AG20443 (cell line): ENCODE measurements at regions not wholly inside any gene's neighbourhood (a gene's known extent, or its start where the extent isn't known, plus 50 kb on each side); places are given as distances from the start of the nearest gene placed in this dataset.
A peak's percentile ranks its signal among the peaks of the same experiment; 100 is the strongest.

ENCODE experiments used
- DNase-seq: peaks from one replicate; pipeline ENCODE4 v3.0.0; 2012; ENCODE audit warnings: low spot score, mixed read lengths

DNA sequence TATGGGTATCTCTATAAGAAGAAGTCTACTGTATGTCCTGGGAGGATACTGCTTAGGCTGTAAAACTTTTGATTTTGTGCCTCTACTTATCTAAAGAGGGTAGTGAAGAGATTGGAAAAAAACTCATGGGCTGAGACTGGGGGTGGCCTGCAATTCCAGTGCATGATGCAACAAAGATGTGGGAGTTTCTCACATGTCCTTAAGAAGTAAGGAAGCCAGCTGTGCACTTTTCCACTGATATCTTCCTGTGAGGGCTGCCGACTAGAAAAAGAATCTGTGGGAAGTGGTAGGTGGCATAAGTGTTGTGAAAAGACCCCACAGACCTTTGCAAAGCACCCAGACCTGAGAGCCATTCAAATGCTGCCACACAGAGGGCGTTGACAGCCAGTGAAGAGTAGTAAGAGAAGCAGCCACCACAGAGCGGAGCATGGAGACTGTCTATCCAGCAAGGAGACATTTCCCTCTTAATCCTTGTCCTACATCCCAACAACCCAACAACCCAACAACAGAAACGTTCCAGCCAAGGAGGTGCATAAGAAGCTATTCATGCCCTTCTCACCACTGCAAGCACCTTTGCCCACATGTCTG is 65.1 kb downstream of the PFDN4 start:
- DNase-seq = no peak

DNA sequence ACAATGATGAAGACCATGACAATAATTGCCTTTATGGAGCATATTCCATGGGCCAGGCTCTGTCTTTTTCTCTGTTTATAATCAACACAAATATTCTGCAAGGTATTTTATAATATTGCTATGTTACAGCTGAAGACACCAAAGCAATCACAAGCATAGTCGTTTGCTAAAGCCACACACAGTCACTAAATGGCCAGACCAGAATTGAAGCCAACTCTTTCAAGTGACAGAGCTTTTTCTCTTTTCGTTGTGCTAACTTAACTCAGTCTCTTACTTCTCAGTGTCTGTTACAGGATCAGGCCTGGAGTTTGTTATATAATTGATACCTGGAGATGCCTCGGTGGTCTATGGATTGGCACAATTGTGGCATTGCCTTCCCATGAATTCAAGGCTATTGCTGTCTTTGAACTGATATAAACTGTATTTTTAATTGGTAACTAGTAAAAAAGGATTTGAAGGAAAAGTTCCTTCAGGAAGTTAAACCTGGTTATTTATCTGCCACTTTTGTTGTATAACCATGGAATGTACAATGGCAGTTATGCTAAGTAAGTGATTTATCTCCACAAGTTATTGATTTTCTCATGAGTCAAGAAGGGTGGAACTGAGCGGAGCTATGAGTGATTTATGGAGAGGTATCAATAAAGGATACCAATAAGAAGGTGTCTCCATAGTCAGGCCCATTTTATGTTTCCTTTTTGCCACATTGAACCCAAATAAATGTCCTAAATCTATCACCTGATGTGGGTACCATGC is 67.6 kb downstream of the PFDN4 start:
- DNase-seq = no peak

DNA sequence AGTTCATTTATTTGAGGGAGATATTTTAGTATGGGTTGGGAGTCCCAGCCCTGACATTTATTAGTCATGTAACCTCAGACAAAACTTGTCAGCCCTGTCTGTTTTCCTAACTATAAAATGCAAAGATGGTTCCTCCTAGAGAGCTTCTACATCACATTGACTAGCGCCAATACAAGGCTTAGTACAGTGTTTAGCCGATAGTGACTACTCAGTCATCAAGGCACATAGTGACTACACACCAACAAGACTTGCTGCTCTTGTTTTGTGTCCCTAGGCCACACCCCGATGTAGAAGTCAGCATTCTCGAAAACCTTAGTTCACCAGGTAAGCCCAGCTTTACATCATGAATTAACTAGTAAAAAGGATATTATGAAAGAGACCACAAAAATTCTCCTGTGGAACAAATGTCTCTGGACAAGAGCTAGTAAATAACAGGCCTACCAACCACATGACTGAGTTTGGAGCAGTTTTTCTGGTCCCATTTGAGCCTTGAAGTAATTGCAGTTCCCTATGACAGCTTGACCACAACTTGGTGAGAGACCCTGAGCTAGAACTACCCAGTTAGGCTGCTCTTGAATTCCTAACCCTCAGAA is 68.8 kb downstream of the PFDN4 start:
- DNase-seq = no peak

DNA sequence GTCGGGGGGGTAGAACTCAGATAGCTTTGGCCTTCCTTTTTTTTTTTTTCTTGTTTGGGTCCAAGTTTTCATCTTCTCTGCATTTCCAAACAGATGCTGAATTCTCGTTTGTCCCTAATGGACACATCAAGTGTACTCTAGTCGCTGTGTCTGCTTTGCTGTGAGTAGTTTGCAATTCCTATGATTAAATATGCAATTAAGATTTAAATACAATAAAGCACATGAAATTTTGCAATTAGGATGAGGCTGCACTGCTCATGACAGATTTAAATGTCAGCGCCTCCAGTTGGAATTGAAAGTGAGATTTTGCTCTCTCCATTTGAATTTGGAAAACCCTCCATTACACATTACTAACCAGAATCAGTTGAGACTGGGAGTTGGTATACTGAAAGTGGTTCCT is 70.4 kb downstream of the PFDN4 start:
- DNase-seq = no peak

DNA sequence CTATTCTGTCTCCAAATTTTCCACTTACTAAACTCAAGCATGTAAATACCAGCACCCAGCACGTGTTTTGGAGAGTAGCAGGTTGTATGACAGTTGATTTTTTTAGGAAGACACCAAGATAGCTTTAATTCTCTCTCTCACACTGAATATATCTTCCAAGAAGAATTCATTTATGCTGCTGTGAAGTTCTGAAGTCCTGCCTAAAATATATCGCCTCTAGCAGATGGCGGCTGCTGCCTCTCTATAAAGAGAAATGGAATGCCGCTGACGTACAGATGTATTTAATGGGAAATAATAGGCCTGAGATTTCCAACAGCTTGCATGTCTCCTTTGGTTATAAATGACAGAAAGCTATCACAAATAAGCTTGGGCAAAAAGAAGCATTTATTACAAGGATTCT is 74.7 kb downstream of the PFDN4 start:
- DNase-seq = no peak

DNA sequence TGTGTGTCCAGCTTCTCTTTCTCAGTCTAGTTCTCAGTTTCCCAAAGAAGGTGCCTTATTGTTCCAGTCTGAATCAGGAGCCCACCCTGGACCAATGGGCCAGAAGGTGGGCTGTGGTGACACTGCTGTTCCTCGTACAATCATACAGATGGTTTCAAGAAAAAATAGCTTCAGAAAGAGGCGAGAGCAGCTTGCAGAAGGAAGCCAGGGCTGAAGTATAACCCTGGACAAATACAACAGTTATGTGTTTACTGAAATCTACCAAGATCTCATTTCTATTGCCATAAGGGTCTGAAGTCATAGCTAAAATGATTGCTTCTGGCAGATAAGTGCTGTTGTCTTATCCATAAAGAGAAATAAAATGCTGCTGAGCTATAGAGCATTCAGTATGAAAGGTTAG is 75.4 kb downstream of the PFDN4 start:
- DNase-seq = no peak

DNA sequence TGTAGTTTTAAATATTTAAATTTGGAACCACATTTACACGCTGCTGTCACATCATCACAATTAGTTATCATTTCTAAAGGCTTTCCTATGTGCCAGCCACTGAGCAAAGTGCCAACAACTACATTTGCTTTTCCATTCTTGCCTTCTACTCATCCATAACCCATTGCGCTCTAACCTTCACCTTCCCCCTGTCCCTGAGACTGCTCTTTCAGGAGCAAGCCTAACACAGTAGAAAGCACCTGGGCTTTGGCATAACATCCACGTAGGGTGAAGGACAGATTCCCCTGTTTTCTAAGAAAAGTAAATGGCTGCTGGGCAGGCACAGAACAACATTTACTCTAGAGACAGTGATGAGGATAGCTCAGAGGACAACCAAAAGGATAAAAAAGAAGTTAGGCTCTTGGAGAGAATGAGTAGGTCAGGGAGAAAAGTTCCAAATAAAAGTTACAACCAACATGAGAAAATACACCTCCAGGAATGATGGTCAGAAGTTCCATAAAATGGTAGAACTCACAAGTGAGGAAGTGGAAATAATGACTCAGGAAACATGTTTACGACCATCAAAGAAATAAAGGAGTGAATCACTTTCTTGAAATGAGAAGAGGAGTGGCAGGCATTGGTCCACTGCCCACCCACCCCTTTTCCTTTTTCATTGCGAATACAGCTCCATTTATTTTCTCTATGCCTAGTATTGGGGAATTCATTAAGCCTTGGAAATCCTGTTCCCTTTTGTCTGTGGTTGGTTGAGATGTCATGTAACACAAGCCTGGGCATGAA is 77.2 kb downstream of the PFDN4 start:
- no peak for DNase-seq

DNA sequence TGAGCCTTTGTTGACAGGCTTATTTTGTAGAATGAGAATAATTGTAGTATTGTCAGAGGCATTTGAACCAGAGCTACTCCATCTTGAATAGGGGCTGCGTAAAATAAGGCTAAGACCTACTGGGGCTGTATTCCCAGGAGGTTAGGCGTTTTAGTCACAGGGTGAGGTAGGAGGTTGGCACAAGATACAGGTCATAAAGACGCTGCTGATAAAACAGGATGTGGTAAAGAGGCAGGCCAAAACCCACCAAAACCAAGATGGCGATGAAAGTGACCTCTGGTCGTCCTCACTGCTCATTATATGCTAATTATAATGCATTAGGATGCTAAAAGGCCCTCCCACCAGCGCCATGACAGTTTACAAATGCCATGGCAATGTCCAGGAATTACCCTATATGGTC is 82.7 kb downstream of the PFDN4 start:
- DNase-seq = no peak

DNA sequence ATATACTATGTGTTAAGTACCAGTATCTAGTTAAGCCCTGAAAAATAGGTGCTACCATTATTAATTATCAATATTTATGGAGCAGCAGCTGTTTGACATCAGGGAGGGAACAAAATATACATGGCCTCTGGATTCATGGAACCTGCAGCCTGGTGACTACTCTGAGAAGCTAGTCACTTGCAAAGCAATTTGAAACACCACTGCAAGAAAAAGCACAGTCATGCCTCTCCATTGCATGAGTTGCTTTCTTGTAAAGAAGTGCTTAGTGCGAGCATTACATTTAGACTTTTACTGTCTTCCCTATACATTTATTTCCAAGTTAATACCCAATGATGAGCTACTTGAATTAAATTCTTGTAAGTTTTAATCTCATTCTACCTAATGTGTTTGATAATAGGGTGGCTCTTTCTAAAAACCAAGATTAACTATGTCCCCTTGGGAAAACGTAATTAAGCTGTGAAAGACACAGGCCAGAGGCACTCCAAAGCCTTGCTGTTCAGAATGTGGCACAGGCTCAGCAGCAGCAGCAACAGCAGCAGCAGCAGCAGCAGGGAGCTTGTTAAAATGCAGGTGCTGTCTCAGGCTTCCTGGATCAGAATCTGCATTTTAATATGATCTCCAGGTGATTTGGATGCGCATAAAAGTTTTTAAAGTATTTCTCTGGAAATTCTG is 83.6 kb downstream of the PFDN4 start:
- no peak for DNase-seq

DNA sequence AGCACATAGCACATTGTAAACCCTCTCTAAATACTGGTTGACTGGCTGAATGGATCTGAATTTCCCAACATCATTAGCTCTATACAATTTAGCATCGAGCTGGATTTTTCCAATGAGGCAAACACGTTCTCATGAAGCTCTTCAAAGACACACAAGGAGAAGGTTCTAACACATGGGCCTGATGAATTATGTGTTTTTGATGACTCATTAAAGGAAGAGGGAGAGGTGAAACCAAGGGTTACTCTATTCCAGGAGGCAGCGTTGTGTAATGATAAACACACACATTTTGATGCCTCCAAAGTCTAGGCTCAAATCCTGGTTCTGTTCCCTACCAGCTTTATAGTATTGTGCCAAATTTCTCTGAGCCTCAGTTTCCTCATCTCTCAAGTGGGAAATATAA is 84.3 kb downstream of the PFDN4 start:
- no peak for DNase-seq

DNA sequence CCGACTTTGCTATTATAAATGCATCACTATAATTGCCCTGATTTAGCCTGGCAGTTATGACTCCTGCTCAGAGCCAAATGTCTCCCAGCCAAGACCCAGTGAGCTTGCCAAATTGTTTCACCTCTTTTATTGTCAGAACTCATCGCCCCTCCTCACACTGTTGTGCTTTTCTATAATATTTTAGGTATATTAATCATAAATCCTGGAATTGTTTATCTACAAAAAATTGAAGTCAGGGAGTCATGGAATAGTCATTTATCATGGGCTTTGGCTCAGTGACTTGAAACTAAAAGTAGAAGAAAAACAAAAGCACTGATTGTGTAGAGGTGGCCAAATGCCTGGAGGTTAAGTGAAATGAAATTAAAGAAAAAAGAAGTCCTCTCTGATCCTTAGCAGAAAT is 85.6 kb downstream of the PFDN4 start:
- no peak for DNase-seq

DNA sequence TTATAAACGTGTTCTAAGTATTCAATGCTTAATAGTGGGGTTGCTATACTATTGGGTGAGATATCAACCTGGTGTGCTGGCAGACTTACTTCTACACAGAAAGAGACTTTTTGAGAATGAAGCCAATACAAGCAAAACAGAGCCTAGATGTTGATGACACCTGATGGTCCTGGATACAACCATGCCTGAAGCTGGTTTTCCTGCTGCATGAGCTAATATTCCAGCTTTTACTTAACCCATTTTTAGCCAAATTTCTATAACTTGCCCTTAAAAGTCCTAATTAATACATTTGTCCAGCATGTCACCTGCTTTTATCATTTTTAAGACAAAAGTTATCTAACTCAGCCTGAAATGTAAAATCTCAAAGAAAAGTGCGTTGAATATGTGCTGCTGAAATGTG is 86.2 kb downstream of the PFDN4 start:
- no peak for DNase-seq

DNA sequence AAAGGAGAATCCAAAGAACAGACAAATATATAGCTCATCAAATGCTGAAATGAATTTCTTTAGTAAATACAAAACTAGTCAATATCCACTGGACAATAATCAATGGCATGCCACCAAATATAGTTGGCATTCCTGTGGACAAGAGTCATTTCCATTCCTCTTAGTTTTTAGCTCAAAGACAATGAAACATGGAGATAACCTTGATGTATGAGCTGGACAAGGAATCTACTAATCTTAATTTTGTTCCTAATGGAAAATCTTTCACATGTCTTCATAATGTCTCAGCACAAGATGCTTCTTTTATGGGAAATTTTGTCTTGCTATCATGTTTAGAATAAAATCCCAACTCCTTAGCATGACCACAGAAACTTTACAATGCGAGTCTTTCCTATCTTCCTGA is 87.8 kb downstream of the PFDN4 start:
- no peak for DNase-seq

DNA sequence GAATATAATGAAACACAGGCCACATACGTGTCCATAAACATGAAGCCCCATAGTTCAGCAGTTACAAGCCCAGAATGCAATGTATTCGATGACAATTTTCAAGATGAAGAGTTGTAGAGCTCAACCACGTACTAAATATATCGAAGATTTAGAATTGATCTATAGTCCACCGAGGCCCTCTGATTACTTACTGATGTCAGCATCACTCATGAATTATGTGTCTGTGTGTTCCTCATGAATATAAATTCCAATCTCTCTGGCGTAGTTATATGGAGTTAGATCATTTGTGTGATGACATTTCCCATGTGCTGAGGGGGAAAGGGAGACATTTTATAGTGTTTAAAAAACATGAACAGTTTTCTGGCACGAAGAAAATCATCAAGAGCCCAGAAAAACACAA is 97.5 kb downstream of the PFDN4 start:
- no peak for DNase-seq

DNA sequence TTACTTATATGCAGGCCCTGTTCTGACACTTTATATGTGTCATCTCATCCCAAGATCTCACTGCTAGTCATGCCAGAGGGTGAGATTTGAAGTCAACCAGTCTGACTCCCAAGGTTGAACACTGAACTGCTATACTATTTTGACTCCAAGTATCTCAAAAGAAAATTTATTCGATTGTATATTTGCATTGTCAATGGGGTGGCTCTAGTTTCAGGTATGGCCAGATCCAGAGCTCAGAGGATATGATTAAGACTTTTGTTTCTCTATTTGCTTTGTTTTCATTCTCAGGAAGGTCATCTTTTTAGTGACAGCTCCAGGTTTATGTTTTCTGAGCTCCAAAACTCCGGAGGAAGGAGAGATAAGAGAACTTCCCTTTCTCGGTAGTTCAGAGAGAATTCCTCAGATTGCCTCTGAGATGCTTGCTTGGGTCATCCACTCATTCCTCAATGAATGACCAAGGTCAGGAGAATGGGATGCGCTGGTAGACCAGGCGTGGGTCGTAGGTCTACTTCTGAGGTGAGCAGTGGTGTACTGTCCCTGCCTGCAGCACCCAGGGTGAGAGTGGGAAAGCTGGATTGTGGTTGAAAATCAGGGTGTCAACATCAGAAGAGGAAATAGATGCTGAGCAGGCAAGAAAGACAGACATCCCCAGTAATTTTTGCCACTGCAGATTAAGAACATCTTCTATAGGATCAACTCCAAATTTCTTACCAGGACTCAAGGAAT is 99.3 kb downstream of the PFDN4 start:
- DNase-seq = no peak

DNA sequence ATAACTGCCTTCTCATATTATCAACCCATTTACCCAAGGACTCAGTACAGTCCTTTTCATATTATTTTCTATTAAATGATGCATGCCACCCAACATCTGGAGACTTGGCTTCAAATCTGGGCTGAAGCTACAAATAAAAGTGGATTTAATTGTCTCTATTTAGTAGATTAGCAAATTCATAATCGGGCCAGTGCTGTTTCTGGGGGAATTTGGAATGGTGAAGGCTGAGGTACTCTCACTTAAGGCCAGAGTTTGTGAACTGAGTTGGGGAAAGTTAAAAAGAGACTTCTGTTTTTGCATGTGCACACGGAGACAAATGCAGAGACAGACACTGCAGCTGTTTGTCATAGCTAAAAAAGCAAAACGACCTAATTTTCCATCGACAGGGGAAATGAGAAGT is 100.9 kb downstream of the PFDN4 start:
- DNase-seq = no peak

DNA sequence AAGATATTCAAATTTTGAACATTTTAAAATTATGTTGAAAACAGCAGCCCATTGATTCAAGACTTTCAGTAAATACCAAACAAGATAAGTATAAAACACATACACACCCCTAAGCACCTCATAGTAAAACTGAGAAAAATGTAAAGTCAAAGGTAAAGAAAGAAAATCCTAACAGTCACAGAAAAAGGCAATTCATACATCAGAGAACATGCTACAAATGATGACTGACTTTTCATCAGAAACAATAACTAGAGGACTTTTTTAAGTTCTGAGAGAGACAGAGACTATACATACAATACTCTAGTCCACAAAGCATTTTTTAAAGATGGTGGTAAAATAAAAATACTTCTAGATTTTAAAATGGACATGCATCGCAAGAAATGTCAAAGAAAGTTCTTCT is 111.0 kb downstream of the PFDN4 start:
- no peak for DNase-seq

DNA sequence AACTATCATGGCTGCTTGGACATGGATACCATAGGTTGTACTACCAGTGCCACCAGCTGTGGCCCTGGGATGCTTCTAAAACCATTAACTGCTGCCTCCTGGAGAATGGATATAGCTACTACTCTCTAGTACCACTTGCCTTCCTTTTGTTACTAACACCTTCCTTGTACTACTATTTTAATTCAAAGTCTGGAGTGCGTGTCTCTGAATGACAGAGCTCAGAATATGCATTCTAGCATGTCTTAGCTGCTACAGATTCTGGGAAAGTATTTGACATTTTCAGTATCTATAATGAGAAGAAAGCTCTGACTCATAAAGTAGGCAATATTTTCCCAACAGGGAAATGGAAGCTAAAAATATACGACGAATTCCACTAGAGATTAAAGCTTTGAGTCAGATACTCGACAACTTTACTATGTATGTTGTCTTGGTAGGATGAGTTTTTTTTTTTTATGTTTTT is 112.3 kb downstream of the PFDN4 start:
- no peak for DNase-seq

DNA sequence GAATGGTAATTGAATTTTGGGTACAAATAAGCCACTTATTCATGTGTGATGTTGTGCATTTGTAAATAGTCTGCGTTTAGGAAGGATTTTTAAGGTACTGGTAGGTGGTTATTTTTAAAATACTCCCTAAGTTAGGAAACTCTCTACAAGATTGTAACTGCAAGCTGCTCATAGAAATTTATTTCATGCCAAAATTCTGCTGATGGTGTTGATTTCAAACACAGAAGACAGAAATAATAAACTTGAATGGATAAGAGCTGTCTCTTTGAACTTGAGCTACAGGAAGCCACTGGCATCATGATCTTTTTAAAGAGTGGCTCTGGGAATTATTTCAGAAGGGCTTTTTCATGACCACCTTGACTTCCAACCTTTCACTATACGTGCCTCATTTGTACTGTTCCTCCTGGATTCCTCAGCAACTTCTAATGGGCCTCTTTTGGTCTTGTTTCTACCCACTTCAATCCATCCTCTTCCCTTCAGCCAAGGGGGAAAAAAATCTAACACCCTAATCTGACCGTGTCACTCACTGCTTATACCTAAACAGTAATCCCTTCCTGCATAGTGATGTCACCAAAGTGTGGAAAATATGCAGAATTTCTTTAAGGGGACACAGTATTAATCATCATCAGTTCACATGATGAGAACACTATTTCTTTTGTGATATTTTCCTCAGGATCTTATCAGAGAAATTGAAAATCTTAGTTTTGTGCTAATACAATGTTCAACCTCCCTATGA is 113.6 kb downstream of the PFDN4 start:
- DNase-seq = no peak

DNA sequence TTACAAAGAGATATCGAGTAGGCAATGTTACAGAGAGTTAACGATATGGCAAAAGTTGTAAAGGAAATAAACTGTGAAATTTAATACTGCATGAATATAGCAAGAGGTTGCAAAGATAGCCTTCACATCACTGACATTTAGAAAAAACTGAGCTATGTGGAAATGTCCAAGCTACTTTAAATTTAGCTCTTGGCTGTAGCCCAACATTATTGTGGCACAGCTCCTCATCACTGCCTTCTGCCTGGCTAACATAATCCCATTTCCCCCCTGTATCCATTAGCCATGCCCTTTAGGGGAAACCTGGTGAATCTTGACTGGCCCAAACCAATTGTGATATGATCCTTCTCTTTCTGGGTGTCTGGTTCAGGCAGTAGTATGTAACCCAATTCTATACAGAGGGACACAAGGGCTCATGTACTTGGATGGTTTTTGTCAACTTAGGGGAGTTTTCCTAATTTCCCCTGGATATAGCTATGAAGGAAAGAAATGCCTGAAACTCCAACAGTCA is 115.4 kb downstream of the PFDN4 start:
- DNase-seq = peak; percentile 18

DNA sequence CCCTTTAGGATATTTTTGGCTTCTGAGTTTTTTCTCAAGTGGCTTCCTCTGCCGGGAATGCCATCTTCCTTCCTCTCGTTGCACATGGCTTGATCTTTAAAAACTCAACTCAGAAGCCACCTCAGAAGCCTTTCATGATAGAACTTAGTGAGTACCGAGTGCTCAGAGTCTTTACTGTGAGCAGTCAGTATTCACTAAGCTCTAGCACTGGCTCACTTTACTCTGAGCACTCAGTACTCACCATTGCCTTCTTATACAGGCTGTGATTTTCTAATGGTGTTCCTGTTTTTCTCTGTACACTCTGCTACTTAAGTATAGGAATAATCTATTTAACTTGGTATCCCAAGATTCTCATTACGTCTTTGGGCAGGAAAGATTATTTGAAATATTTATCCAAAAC is 116.2 kb downstream of the PFDN4 start:
- no peak for DNase-seq
